Vagina (tissue), 2 donors: ENCODE measurements at regions not wholly inside any gene's neighbourhood (a gene's known extent, or its start where the extent isn't known, plus 50 kb on each side); places are given as distances from the start of the nearest gene placed in this dataset.

ENCODE experiments used
- POLR2A ChIP-seq, 2 donors: fragments of 450-650 bp; IDR thresholded peaks; one replicate each; pipeline ENCODE4 v1.6.1; 2017; ENCODE audit warnings: antibody characterized with exemption in 2 of 2, mild to moderate bottlenecking in 2 of 2, moderate library complexity in 2 of 2
- POLR2AphosphoS5 ChIP-seq, 2 donors: sonication (generic); formaldehyde crosslinking; IDR thresholded peaks; one replicate each; pipeline ENCODE4 v1.9.0; 2017; ENCODE audit warnings: antibody characterized with exemption in 2 of 2, mild to moderate bottlenecking in 2 of 2, low read depth in 1 of 2; ENCODE audit not compliant: insufficient read depth in 1 of 2
- TF ChIP-seq, protein P1 (sequence below), 3 experiments: fragments of 450-650 bp in 2 of 3; fragments of 200-600 bp in 1 of 3; sonication (generic) in 1 of 3; IDR thresholded peaks; one replicate each; pipeline ENCODE4 v1.5.1; 2017 to 2019; ENCODE audit warnings: antibody characterized with exemption in 3 of 3, mild to moderate bottlenecking in 2 of 3, moderate library complexity in 2 of 3

DNA sequence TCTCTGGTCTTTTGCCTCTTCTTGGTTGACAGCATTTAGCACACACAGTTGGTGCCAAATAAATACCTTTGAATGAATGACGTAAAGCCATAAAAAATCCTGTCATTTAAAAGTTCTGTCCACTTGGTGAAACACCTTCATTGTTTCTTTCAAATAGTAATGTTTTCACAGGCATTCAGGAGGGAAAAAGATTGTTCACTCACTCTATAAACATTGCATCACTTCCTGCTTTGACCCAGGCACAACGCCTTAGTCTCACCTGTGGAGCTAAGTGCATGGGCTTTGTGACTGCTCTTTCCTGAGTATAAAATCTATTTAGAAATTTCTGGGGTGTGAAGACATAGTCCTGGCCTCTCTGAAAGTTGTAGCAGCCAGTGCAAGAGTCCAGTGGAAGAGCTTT, 88.9 kb upstream of the CXCL14 start:
- TF ChIP-seq, protein P1, sequence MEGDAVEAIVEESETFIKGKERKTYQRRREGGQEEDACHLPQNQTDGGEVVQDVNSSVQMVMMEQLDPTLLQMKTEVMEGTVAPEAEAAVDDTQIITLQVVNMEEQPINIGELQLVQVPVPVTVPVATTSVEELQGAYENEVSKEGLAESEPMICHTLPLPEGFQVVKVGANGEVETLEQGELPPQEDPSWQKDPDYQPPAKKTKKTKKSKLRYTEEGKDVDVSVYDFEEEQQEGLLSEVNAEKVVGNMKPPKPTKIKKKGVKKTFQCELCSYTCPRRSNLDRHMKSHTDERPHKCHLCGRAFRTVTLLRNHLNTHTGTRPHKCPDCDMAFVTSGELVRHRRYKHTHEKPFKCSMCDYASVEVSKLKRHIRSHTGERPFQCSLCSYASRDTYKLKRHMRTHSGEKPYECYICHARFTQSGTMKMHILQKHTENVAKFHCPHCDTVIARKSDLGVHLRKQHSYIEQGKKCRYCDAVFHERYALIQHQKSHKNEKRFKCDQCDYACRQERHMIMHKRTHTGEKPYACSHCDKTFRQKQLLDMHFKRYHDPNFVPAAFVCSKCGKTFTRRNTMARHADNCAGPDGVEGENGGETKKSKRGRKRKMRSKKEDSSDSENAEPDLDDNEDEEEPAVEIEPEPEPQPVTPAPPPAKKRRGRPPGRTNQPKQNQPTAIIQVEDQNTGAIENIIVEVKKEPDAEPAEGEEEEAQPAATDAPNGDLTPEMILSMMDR (IDR thresholded peaks at IDR 0.05): no peak
- TF ChIP-seq POLR2AphosphoS5 (IDR thresholded peaks at IDR 0.05; ENCODE audit: insufficient read depth in 1 of 2, low read depth in 1 of 2) (no peak), POLR2A (IDR thresholded peaks at IDR 0.05) (no peak)
